MCF 10A (cell line): ENCODE measurements at regions not wholly inside any gene's neighbourhood (a gene's known extent, or its start where the extent isn't known, plus 50 kb on each side); places are given as distances from the start of the nearest gene placed in this dataset.

Experiments used
- BruUV-seq: library from RNA; stranded (reverse); fragments of 400-500 nt; replicated peaks from 2 replicates; lab custom pipeline; 2021; lab: Mats Ljungman, UMichigan
- CTCF ChIA-PET: fragments of 300-600 bp; sonication (Branson Sonifier 250); formaldehyde crosslinking; extraction: SDS; loops from one replicate; lab custom pipeline; 2021; ENCODE audit warnings: antibody characterized with exemption, inconsistent platforms; lab: Yijun Ruan, JAX
- POLR2A ChIA-PET: fragments of 300-600, 350-650 bp; sonication (Branson Sonifier 250); formaldehyde crosslinking; extraction: SDS; loops from one replicate; lab custom pipeline; 2020; ENCODE audit warnings: antibody characterized with exemption, inconsistent platforms; lab: Yijun Ruan, JAX
- DNase-seq: peaks from one replicate; pipeline ENCODE4 v3.0.0-alpha.2; 2018; ENCODE audit not compliant: unreplicated experiment
- H3K27ac Mint-ChIP-seq: one replicate; pipeline ENCODE4 v1.8.0; 2022; ENCODE audit warnings: mild to moderate bottlenecking, low read depth, mixed read lengths; ENCODE audit not compliant: unreplicated experiment
- H3K27me3 Mint-ChIP-seq: one replicate; pipeline ENCODE4 v1.8.0; 2022; ENCODE audit warnings: mixed read lengths; ENCODE audit not compliant: insufficient read depth, unreplicated experiment
- H3K36me3 Mint-ChIP-seq: one replicate; pipeline ENCODE4 v1.8.0; 2022; ENCODE audit warnings: mild to moderate bottlenecking, moderate library complexity, mixed read lengths; ENCODE audit not compliant: insufficient read depth, unreplicated experiment
- H3K4me1 Mint-ChIP-seq: one replicate; pipeline ENCODE4 v1.8.0; 2022; ENCODE audit warnings: mixed read lengths; ENCODE audit not compliant: insufficient read depth, unreplicated experiment
- H3K4me3 Mint-ChIP-seq: one replicate; pipeline ENCODE4 v1.8.0; 2022; ENCODE audit warnings: mild to moderate bottlenecking, moderate library complexity, mixed read lengths; ENCODE audit not compliant: unreplicated experiment
- H3K9me3 Mint-ChIP-seq: one replicate; pipeline ENCODE4 v1.8.0; 2022; ENCODE audit warnings: mixed read lengths; ENCODE audit not compliant: unreplicated experiment
- CTCF ChIP-seq: fragments of 200-600 bp; IDR thresholded peaks from one replicate; pipeline ENCODE4 v1.8.0; 2022; ENCODE audit warnings: antibody characterized with exemption, mild to moderate bottlenecking; ENCODE audit not compliant: unreplicated experiment
- intact Hi-C: fragments of 100-400 bp; cut with micrococcal nuclease; formaldehyde crosslinking; loops from 2 replicates; pipeline ENCODE4 v1.14.1; 2022

DNA sequence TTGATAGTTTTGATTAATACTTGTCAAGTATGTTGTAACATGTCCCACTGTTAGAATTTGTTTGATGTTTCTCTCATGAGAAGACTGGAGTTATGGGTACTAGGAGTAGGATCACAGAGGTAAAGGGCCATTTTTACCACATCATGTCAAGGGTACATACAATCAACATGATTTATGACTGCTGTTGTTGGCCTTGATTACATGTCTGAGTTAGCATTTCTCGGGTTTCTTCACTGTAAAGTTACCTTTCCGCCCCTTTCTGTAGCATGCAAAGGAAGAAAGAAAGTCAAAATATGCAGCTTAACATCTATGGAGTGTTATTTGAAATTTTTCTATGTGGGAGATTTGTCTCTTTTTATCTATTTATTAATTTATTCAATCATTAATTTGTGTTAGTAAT lies 1456.4 kb downstream of the SUCLG1 start:
- intact Hi-C loops = no loop called here
- H3K27me3 Mint-ChIP-seq = no peaks in the 10 kb centered on the region
- TF ChIP-seq CTCF = no peak

GRCh38 chr2:82998781-82999180 lies 1460.3 kb downstream of the SUCLG1 start:
- ChIA-PET CTCF (interaction anchor here (0.7 kb wide), 1 partner anchor 569 kb away, joined by 3 read pairs; no protein-coding TSS in a partner anchor), POLR2A (interaction anchor here (0.6 kb wide), 1 partner anchor 157 kb away, joined by 3 read pairs; no protein-coding TSS in a partner anchor)
- TF ChIP-seq CTCF = no peak
- no peaks in the 10 kb centered on the region for H3K9me3 Mint-ChIP-seq
- no TSS peak for BruUV-seq
- H3K4me3 Mint-ChIP-seq = no peak overlapping the region
- H3K36me3 Mint-ChIP-seq = no peaks in the 10 kb centered on the region
- no peak for DNase-seq
- H3K27ac Mint-ChIP-seq = no peak overlapping the region
- H3K27me3 Mint-ChIP-seq = no peaks in the 10 kb centered on the region
- intact Hi-C loops = no loop called here
- peaks cover 3% of the 10 kb centered on the region for H3K4me1 Mint-ChIP-seq

More for the DNA sequence above, 1456.4 kb downstream of the SUCLG1 start:
- Mint-ChIP-seq H3K27ac (no peak overlapping the region), H3K4me1 (no peaks in the 10 kb centered on the region), H3K36me3 (no peaks in the 10 kb centered on the region), H3K4me3 (no peak overlapping the region), H3K9me3 (no peaks in the 10 kb centered on the region)
- POLR2A ChIA-PET = no interaction called here
- no peak for DNase-seq
- CTCF ChIA-PET = no interaction called here
- BruUV-seq = no TSS peak

DNA sequence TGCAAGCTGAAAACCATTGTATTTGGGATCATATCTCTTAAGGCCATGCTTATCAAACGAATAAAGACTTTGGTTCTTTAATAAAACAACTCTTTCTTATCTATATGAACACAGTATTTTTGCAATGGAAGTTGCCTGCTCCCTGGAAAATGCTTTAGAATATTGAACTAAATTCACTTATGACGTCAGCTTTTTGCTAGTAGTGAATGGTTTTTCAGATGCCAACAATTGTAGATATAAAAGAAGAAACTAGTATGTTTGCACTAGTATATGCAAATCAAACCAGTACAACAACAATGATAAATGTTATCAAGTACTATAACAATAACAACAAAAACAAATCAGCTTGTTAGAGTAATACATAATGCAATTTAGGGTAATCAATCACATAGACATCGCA lies 1462.9 kb downstream of the SUCLG1 start:
- TF ChIP-seq CTCF = no peak
- Mint-ChIP-seq H3K9me3 (no peaks in the 10 kb centered on the region), H3K36me3 (no peaks in the 10 kb centered on the region), H3K4me3 (no peak overlapping the region), H3K27ac (no peak overlapping the region), H3K4me1 (peaks cover 12% of the 10 kb centered on the region), H3K27me3 (no peaks in the 10 kb centered on the region)
- no TSS peak for BruUV-seq
- DNase-seq = no peak
- ChIA-PET CTCF (interaction anchor here (0.6 kb wide), 1 partner anchor 69 kb away, joined by 3 read pairs; no protein-coding TSS in a partner anchor), POLR2A (interaction anchor here (0.6 to 0.8 kb wide), 2 partner anchors 155 to 210 kb away, joined by 3 to 4 read pairs; no protein-coding TSS in a partner anchor)
- intact Hi-C loops = no loop called here

DNA sequence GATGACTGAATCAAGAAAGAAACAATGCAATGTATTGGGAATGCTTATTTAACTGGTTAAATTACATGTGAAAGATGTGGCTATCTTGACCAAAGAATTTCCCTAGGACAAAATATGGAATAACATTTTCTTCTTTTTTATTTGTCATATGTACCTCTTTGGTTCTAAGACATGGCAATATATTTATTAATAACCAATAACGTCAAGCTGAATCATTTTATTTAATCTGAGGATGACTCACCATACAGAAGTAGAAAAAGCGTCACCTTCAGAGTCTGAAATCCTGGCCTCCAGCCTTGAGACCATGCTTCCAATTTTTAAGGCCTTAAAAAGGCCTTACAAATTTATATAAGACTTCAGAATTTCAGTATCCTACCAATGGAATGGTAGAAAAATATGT lies 1464.9 kb downstream of the SUCLG1 start:
- peak; percentile 3 for DNase-seq
- H3K36me3 Mint-ChIP-seq = no peaks in the 10 kb centered on the region
- no peaks in the 10 kb centered on the region for H3K9me3 Mint-ChIP-seq
- no peak overlapping the region for H3K4me3 Mint-ChIP-seq
- BruUV-seq = no TSS peak
- ChIA-PET POLR2A (interaction anchor here (1.0 kb wide), 2 partner anchors 31 to 40 kb away, joined by 3 read pairs; no protein-coding TSS in a partner anchor), CTCF (no interaction called here)
- H3K27ac Mint-ChIP-seq = peak overlapping the region; percentile 43
- H3K4me1 Mint-ChIP-seq = peaks cover 12% of the 10 kb centered on the region
- H3K27me3 Mint-ChIP-seq = no peaks in the 10 kb centered on the region
- intact Hi-C loops = no loop called here
- TF ChIP-seq CTCF = no peak
